HCT116 (cell line): ENCODE measurements at regions not wholly inside any gene's neighbourhood (a gene's known extent, or its start where the extent isn't known, plus 50 kb on each side); places are given as distances from the start of the nearest gene placed in this dataset.

Experiments
- ATAC-seq: fragments of 200-7000 bp; cut with Tn5 transposase; 2 replicates; pipeline ENCODE4 v1.9.1; 2020; ENCODE audit warnings: mild to moderate bottlenecking, moderate library complexity
- BruUV-seq: library from RNA; stranded (reverse); fragments of 400-500 nt; replicated peaks from 2 replicates; lab custom pipeline; 2021; lab: Mats Ljungman, UMichigan
- CTCF ChIA-PET: fragments of 300-600 bp; sonication (Branson Sonifier 250); formaldehyde crosslinking; loops from one replicate; lab custom pipeline; 2021; ENCODE audit warnings: antibody characterized with exemption; lab: Charles Lee
- POLR2A ChIA-PET: fragments of 300-600, 350-600 bp; sonication (Branson Sonifier 250); formaldehyde crosslinking; loops from one replicate; lab custom pipeline; 2021; ENCODE audit warnings: antibody characterized with exemption; lab: Charles Lee
- RAD21 ChIA-PET, 2 experiments: fragments of 300-600 bp; sonication (Branson Sonifier 250); formaldehyde crosslinking; loops; one replicate each; lab custom pipeline; 2023; ENCODE audit warnings: low total read pairs in 2 of 2; ENCODE audit not compliant: uncharacterized antibody in 2 of 2, unreplicated experiment in 2 of 2, low non-redundant PET in 1 of 2; lab: Charles Lee
- DNase-seq: peaks from one replicate; pipeline ENCODE4 v3.0.0-alpha.2; 2010; ENCODE audit warnings: low read depth, low spot score
- H2AFZ ChIP-seq: fragments of 200-600 bp; shearing (Covaris generic), sonication (generic); 2 replicates; pipeline ENCODE4 v1.6.1; 2017; ENCODE audit warnings: low read depth, mixed run types, mixed read lengths, antibody characterized with exemption, low read length; ENCODE audit not compliant: poor library complexity, severe bottlenecking
- H3K27ac ChIP-seq: 2 replicates; pipeline ENCODE4 v1.5.1; 2012; ENCODE audit warnings: low read depth, low read length
- H3K27me3 ChIP-seq: fragments of 200-600 bp; sonication (generic); 2 replicates; pipeline ENCODE4 v1.6.1; 2016; ENCODE audit warnings: mixed run types, low read length, mixed read lengths; ENCODE audit not compliant: insufficient read depth
- H3K36me3 ChIP-seq, 2 experiments: fragments of 200-500 bp in 1 of 2; fragments of 200-600 bp in 1 of 2; sonication (Bioruptor generic) in 1 of 2; sonication (generic) in 1 of 2; 2 replicates each; pipeline versions ENCODE4 v1.5.1 to v1.6.1; 2014 to 2016; ENCODE audit warnings: low read length in 2 of 2, inconsistent platforms in 1 of 2, mixed read lengths in 1 of 2, mixed run types in 1 of 2; ENCODE audit not compliant: insufficient read depth in 2 of 2, control insufficient read depth in 1 of 2
- H3K4me1 ChIP-seq, 2 experiments: fragments of 200-600 bp in 1 of 2; sonication (generic) in 1 of 2; 2 replicates each; pipeline versions ENCODE4 v1.5.1 to v1.6.1; 2012 to 2017; ENCODE audit warnings: low read length in 2 of 2, inconsistent platforms in 1 of 2, mild to moderate bottlenecking in 1 of 2, mixed read lengths in 1 of 2, mixed run types in 1 of 2, moderate library complexity in 1 of 2; ENCODE audit not compliant: insufficient read depth in 2 of 2, control insufficient read depth in 1 of 2
- H3K4me2 ChIP-seq: fragments of 200-600 bp; sonication (generic); 2 replicates; pipeline ENCODE4 v1.6.1; 2017; ENCODE audit warnings: mixed run types, low read length, mixed read lengths
- H3K4me3 ChIP-seq, 2 experiments: fragments of 200-600 bp in 1 of 2; sonication (generic) in 1 of 2; replicated peaks in 1 of 2; 2 replicates each; pipeline ENCODE4 v1.5.1; 2011 to 2016; ENCODE audit warnings: low read length in 2 of 2, control low read depth in 1 of 2, low read depth in 1 of 2, mild to moderate bottlenecking in 1 of 2, mixed read lengths in 1 of 2, mixed run types in 1 of 2
- H3K79me2 ChIP-seq: fragments of 200-600 bp; sonication (generic); 2 replicates; pipeline ENCODE4 v1.6.1; 2017; ENCODE audit warnings: mild to moderate bottlenecking, mixed run types, low read length, moderate library complexity, mixed read lengths; ENCODE audit not compliant: insufficient read depth
- H3K9ac ChIP-seq: fragments of 200-600 bp; sonication (generic); 2 replicates; pipeline ENCODE4 v1.6.1; 2016; ENCODE audit warnings: low read length, mixed read lengths
- H3K9me2 ChIP-seq: fragments of 200-600 bp; sonication (generic), shearing (Covaris generic); 2 replicates; pipeline ENCODE4 v1.6.1; 2017; ENCODE audit warnings: mixed run types, mild to moderate bottlenecking, moderate library complexity; ENCODE audit not compliant: insufficient read depth
- H3K9me3 ChIP-seq, 2 experiments: fragments of 200-500 bp in 1 of 2; fragments of 200-600 bp in 1 of 2; sonication (Bioruptor generic) in 1 of 2; sonication (generic) in 1 of 2; 2 replicates each; pipeline ENCODE4 v1.6.1; 2014 to 2017; ENCODE audit warnings: low read length in 2 of 2, mixed read lengths in 2 of 2, inconsistent platforms in 1 of 2, low read depth in 1 of 2, mild to moderate bottlenecking in 1 of 2, mixed run types in 1 of 2, moderate library complexity in 1 of 2; ENCODE audit not compliant: control insufficient read depth in 1 of 2, insufficient read depth in 1 of 2
- H4K20me1 ChIP-seq: fragments of 200-600 bp; sonication (generic), shearing (Covaris generic); 2 replicates; pipeline ENCODE4 v1.6.1; 2017; ENCODE audit warnings: mixed run types, mild to moderate bottlenecking, moderate library complexity; ENCODE audit not compliant: insufficient read depth
- CEBPB ChIP-seq: IDR thresholded peaks from 2 replicates; pipeline ENCODE4 v1.6.1; 2012; ENCODE audit warnings: low read depth
- CTCF ChIP-seq, 3 experiments: fragments of 200-600 bp in 1 of 3; sonication (generic) in 1 of 3; IDR thresholded peaks in 2 of 3; conservative IDR thresholded peaks in 1 of 3; 2 replicates each; pipeline ENCODE4 v1.5.1; 2012 to 2017; ENCODE audit warnings: low read depth in 2 of 3, low read length in 2 of 3, antibody characterized with exemption in 1 of 3, borderline replicate concordance in 1 of 3, control low read depth in 1 of 3, mild to moderate bottlenecking in 1 of 3, mixed read lengths in 1 of 3, mixed run types in 1 of 3, moderate library complexity in 1 of 3; ENCODE audit not compliant: insufficient read depth in 1 of 3
- EZH2 ChIP-seq: fragments of 200-600 bp; sonication (generic); IDR thresholded peaks from 2 replicates; pipeline ENCODE4 v1.6.1; 2017; ENCODE audit warnings: antibody characterized with exemption, mixed run types
- EZH2phosphoT487 ChIP-seq: fragments of 200-600 bp; IDR thresholded peaks from 2 replicates; pipeline ENCODE4 v1.6.1; 2018; ENCODE audit warnings: antibody characterized with exemption, borderline replicate concordance
- FOSL1 ChIP-seq: IDR thresholded peaks from 2 replicates; pipeline ENCODE4 v1.6.1; 2012; ENCODE audit warnings: low read depth
- MAX ChIP-seq: IDR thresholded peaks from 2 replicates; pipeline ENCODE4 v1.6.1; 2012
- POLR2A ChIP-seq: IDR thresholded peaks from 2 replicates; pipeline ENCODE4 v1.7.0; 2011; ENCODE audit warnings: borderline replicate concordance; ENCODE audit not compliant: insufficient read depth, insufficient read length; ENCODE audit errors: extremely low read depth
- POLR2AphosphoS5 ChIP-seq: IDR thresholded peaks from 2 replicates; pipeline ENCODE4 v1.6.1; 2011; ENCODE audit warnings: mild to moderate bottlenecking, low read depth, low read length, moderate library complexity
- RAD21 ChIP-seq: IDR thresholded peaks from 2 replicates; pipeline ENCODE4 v1.6.1; 2012; ENCODE audit warnings: low read depth, mild to moderate bottlenecking
- SRF ChIP-seq: IDR thresholded peaks from 2 replicates; pipeline ENCODE4 v1.6.1; 2012; ENCODE audit warnings: low read depth
- TCF7L2 ChIP-seq: IDR thresholded peaks from 2 replicates; pipeline ENCODE4 v1.7.0; 2011; ENCODE audit warnings: borderline replicate concordance, inconsistent platforms; ENCODE audit not compliant: insufficient read depth, insufficient read length; ENCODE audit errors: extremely low read depth
- ZNF274 ChIP-seq: fragments of 200-500 bp; sonication (Bioruptor generic); IDR thresholded peaks from 2 replicates; pipeline ENCODE4 v1.6.1; 2014; ENCODE audit warnings: mild to moderate bottlenecking, low read depth, low read length, inconsistent platforms
- intact Hi-C: fragments of 100-400 bp; cut with micrococcal nuclease; formaldehyde crosslinking; loops from 2 replicates; pipeline ENCODE4 v1.10.0; 2022
- TF ChIP-seq, protein P1 (sequence below): IDR thresholded peaks from 2 replicates; pipeline ENCODE4 v1.6.1; 2012; ENCODE audit warnings: low read depth
- TF ChIP-seq, protein P2 (sequence below): IDR thresholded peaks from 2 replicates; pipeline ENCODE4 v1.6.1; 2012
- TF ChIP-seq, protein P3 (sequence below): IDR thresholded peaks from 2 replicates; pipeline ENCODE4 v1.6.1; 2011; ENCODE audit warnings: mild to moderate bottlenecking, low read length, moderate library complexity; ENCODE audit not compliant: insufficient replicate concordance; ENCODE audit errors: extremely low read depth

GRCh38 chr4:149975172-149975571 lies 103.1 kb upstream of the DCLK2 start:
- DNase-seq (no peak), ATAC-seq (no peak)
- TF ChIP-seq, protein P1, sequence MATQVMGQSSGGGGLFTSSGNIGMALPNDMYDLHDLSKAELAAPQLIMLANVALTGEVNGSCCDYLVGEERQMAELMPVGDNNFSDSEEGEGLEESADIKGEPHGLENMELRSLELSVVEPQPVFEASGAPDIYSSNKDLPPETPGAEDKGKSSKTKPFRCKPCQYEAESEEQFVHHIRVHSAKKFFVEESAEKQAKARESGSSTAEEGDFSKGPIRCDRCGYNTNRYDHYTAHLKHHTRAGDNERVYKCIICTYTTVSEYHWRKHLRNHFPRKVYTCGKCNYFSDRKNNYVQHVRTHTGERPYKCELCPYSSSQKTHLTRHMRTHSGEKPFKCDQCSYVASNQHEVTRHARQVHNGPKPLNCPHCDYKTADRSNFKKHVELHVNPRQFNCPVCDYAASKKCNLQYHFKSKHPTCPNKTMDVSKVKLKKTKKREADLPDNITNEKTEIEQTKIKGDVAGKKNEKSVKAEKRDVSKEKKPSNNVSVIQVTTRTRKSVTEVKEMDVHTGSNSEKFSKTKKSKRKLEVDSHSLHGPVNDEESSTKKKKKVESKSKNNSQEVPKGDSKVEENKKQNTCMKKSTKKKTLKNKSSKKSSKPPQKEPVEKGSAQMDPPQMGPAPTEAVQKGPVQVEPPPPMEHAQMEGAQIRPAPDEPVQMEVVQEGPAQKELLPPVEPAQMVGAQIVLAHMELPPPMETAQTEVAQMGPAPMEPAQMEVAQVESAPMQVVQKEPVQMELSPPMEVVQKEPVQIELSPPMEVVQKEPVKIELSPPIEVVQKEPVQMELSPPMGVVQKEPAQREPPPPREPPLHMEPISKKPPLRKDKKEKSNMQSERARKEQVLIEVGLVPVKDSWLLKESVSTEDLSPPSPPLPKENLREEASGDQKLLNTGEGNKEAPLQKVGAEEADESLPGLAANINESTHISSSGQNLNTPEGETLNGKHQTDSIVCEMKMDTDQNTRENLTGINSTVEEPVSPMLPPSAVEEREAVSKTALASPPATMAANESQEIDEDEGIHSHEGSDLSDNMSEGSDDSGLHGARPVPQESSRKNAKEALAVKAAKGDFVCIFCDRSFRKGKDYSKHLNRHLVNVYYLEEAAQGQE = no peak
- TF ChIP-seq CEBPB = no peak
- TF ChIP-seq EZH2phosphoT487 = no peak
- TF ChIP-seq, protein P2, sequence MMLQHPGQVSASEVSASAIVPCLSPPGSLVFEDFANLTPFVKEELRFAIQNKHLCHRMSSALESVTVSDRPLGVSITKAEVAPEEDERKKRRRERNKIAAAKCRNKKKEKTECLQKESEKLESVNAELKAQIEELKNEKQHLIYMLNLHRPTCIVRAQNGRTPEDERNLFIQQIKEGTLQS = no peak
- TF ChIP-seq, protein P3, sequence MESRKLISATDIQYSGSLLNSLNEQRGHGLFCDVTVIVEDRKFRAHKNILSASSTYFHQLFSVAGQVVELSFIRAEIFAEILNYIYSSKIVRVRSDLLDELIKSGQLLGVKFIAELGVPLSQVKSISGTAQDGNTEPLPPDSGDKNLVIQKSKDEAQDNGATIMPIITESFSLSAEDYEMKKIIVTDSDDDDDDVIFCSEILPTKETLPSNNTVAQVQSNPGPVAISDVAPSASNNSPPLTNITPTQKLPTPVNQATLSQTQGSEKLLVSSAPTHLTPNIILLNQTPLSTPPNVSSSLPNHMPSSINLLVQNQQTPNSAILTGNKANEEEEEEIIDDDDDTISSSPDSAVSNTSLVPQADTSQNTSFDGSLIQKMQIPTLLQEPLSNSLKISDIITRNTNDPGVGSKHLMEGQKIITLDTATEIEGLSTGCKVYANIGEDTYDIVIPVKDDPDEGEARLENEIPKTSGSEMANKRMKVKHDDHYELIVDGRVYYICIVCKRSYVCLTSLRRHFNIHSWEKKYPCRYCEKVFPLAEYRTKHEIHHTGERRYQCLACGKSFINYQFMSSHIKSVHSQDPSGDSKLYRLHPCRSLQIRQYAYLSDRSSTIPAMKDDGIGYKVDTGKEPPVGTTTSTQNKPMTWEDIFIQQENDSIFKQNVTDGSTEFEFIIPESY = no peak
- no peak for TF ChIP-seq FOSL1
- TF ChIP-seq POLR2AphosphoS5 = no peak
- no peak for TF ChIP-seq RAD21
- TF ChIP-seq ZNF274 = no peak
- no peak for TF ChIP-seq EZH2
- TF ChIP-seq POLR2A = no peak
- no peak for TF ChIP-seq SRF
- no peak for TF ChIP-seq MAX
- TF ChIP-seq CTCF (IDR thresholded peaks at IDR 0.05 in 2 of 3, conservative IDR thresholded peaks at IDR 0.05 in 1 of 3; ENCODE audit: borderline replicate concordance in 1 of 3, insufficient read depth in 1 of 3, low read depth in 2 of 3, low read length in 2 of 3) = no peak
- no peak for TF ChIP-seq TCF7L2
- Histone ChIP-seq H3K79me2 (no peaks in the 10 kb centered on the region), H3K9me3 (no peaks in the 10 kb centered on the region), H3K27ac (no peak overlapping the region), H3K36me3 (no peaks in the 10 kb centered on the region), H4K20me1 (no peaks in the 10 kb centered on the region), H3K9ac (no peak overlapping the region), H3K4me1 (no peaks in the 10 kb centered on the region), H3K4me3 (no peak overlapping the region), H3K27me3 (no peaks in the 10 kb centered on the region), H3K9me2 (no peaks in the 10 kb centered on the region), H3K4me2 (no peak overlapping the region), H2AFZ (no peak overlapping the region)
- POLR2A ChIA-PET = no interaction called here
- CTCF ChIA-PET = no interaction called here
- RAD21 ChIA-PET = no interaction called here
- intact Hi-C loops = no loop called here
- no TSS peak for BruUV-seq
